BJ (cell line): ENCODE measurements at regions not wholly inside any gene's neighbourhood (a gene's known extent, or its start where the extent isn't known, plus 50 kb on each side); places are given as distances from the start of the nearest gene placed in this dataset.

Experiments used
- CTCF ChIA-PET: fragments of 350-600 bp; formaldehyde crosslinking; extraction: SDS; loops from one replicate; lab custom pipeline; 2021; ENCODE audit warnings: antibody characterized with exemption, inconsistent platforms; lab: Yijun Ruan, JAX
- POLR2A ChIA-PET: fragments of 300-600 bp; sonication (Branson Sonifier 250); formaldehyde crosslinking; extraction: SDS; loops from one replicate; lab custom pipeline; 2021; ENCODE audit warnings: antibody characterized with exemption; lab: Charles Lee
- DNase-seq: peaks from one replicate; pipeline ENCODE4 v3.0.0-alpha.2; 2011; ENCODE audit warnings: low read depth
- H3K27me3 ChIP-seq: 2 replicates; pipeline ENCODE4 v1.6.0; 2011; ENCODE audit warnings: low read length; ENCODE audit not compliant: control insufficient read depth, insufficient read depth
- H3K36me3 ChIP-seq: 2 replicates; pipeline ENCODE4 v1.5.1; 2011; ENCODE audit warnings: low read length; ENCODE audit not compliant: control insufficient read depth, insufficient read depth
- H3K4me3 ChIP-seq: 2 replicates; pipeline ENCODE4 v1.5.1; 2011; ENCODE audit warnings: low read depth, mild to moderate bottlenecking, control low read depth, low read length
- TF ChIP-seq, protein P1 (sequence below): IDR thresholded peaks from 2 replicates; pipeline ENCODE4 v1.5.1; 2011; ENCODE audit warnings: low read depth, mild to moderate bottlenecking, control low read depth, inconsistent platforms, low read length, moderate library complexity; ENCODE audit not compliant: insufficient read depth

DNA sequence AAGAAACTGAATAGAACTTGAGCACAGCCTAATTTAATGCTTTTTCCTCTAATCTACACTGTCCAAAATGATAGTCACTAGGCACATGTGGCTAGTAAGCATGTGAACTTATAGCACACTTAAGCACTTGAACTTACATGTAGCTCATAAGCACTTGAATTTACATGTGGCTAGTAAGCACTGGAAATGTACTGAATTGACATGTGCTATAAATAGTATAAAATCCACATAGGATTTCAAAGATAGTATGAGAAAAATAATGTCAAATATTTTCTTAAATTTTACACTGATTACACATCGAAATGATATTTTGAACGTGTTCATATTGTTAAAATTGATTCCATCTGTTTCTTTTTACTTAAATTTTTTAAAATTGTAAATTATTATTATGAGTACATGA, 167.3 kb downstream of the CARTPT start:
- TF ChIP-seq, protein P1, sequence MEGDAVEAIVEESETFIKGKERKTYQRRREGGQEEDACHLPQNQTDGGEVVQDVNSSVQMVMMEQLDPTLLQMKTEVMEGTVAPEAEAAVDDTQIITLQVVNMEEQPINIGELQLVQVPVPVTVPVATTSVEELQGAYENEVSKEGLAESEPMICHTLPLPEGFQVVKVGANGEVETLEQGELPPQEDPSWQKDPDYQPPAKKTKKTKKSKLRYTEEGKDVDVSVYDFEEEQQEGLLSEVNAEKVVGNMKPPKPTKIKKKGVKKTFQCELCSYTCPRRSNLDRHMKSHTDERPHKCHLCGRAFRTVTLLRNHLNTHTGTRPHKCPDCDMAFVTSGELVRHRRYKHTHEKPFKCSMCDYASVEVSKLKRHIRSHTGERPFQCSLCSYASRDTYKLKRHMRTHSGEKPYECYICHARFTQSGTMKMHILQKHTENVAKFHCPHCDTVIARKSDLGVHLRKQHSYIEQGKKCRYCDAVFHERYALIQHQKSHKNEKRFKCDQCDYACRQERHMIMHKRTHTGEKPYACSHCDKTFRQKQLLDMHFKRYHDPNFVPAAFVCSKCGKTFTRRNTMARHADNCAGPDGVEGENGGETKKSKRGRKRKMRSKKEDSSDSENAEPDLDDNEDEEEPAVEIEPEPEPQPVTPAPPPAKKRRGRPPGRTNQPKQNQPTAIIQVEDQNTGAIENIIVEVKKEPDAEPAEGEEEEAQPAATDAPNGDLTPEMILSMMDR = no peak
- no peak for DNase-seq
- ChIA-PET CTCF (no interaction called here), POLR2A (no interaction called here)
- H3K27me3 ChIP-seq = no peaks in the 10 kb centered on the region
- no peak overlapping the region for H3K4me3 ChIP-seq
- no peaks in the 10 kb centered on the region for H3K36me3 ChIP-seq

DNA sequence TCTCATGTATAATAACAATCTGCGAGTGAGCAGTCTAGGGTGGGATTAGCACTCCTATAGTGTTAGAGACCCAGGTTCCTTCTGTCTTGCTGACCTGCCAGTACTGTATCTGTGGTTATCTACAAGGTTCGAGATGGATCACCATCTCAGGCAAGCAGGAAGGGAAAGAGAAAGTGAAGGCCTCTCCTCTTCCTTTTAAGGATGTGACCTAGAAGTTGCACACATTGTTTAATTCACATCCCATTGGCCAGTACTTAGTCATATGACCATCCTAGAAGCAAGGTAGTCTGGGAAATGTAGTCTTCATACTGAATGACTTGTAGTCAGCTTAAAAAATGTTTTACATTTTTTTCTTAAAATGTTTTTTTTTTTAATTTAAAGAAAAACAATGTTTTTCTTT, 168.6 kb downstream of the CARTPT start:
- DNase-seq = peak; percentile 27
- ChIA-PET POLR2A (no interaction called here), CTCF (no interaction called here)
- H3K36me3 ChIP-seq = no peaks in the 10 kb centered on the region
- no peaks in the 10 kb centered on the region for H3K27me3 ChIP-seq
- no peak overlapping the region for H3K4me3 ChIP-seq
- TF ChIP-seq, protein P1 = no peak

DNA sequence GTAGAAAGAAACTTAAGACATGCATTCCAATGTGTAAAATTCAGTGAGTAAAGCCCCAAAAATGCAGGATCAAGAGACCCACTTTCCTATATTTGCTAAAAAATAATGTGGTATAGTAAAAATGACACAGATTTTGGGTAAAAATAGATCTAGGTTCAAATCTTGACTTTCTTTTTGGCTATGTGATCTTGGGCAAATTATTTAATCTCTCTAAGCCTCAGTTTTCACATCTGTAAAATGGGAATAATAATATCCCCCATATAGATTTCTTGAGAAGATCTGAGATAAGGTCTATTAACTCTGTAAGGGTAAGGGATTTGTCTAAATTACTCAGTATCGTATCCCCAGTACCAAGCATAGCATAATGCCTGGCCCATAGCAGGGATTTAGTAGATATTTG, 172.3 kb downstream of the CARTPT start:
- Histone ChIP-seq H3K36me3 (no peaks in the 10 kb centered on the region), H3K27me3 (peaks cover 2% of the 10 kb centered on the region; the same call in 1 of the 2 replicates), H3K4me3 (no peak overlapping the region)
- TF ChIP-seq, protein P1 = no peak
- ChIA-PET CTCF (no interaction called here), POLR2A (no interaction called here)
- DNase-seq = no peak

DNA sequence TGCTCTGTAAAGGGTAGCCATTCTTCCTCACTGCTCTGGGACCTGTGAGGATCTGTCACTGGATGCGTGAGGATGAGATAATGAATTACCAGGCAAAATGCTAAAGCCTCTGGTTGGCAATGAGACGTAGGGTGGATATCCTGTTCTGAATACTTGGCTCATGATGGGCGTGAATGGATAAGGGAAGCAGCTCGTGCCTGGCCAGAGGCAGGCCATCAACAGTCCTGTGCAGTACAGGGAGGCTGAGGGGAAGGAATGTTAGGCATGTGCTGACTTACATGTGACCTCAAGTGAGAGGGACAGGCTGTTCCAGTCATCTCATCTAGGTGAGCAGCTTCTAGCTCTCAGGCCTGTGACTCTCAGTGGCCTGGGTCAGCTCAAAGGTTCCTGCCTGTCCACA, 172.8 kb downstream of the CARTPT start:
- H3K4me3 ChIP-seq = no peak overlapping the region
- POLR2A ChIA-PET = no interaction called here
- CTCF ChIA-PET = no interaction called here
- TF ChIP-seq, protein P1 = no peak
- DNase-seq = no peak
- no peaks in the 10 kb centered on the region for H3K36me3 ChIP-seq
- H3K27me3 ChIP-seq = peaks cover 2% of the 10 kb centered on the region; the same call in 1 of the 2 replicates

DNA sequence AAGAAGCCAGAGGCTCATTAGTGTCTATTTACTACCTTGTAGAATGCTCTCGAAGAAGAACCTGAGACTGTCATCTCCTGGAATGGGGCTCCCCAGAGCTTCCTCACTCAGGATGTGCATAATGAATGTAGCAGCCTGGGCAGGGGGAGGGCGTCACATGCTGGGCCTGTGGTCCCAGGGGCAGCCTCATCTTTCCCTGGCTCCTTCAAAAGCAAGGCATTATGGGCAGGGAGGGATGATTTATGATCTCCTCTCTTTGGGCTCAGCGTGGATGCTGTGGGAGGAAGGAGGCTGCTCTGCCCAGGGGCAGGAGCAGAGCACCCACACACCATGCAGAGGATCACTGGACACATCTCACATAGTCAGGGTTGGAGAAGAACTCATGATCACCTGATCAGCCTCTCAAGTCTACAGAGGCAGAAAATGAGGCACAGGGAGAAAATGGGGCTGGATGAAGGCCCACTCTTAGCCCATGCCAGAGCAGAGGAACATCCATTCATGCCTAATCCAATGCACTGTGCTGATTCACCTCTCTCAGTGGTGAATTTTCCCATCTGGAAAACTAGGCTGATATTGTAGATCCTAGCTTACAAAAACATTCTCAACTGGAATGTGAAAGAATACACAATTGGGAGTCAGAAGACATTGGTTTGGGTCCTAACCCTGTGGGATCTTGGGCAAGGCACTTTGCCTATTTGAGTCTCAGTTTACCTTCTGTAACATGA, 173.7 kb downstream of the CARTPT start:
- TF ChIP-seq, protein P1 = no peak
- POLR2A ChIA-PET = no interaction called here
- CTCF ChIA-PET = interaction anchor here (1.2 kb wide), 1 partner anchor 9 kb away, joined by 3 read pairs; no protein-coding TSS in a partner anchor
- Histone ChIP-seq H3K27me3 (peaks cover 2% of the 10 kb centered on the region; the same call in 1 of the 2 replicates), H3K4me3 (no peak overlapping the region), H3K36me3 (no peaks in the 10 kb centered on the region)
- no peak for DNase-seq
